ENCODE measurements at regions not wholly inside any gene's neighbourhood (a gene's known extent, or its start where the extent isn't known, plus 50 kb on each side); places are given as distances from the start of the nearest gene placed in this dataset.

GRCh38 chr6:19752746-19753145, 84.4 kb upstream of the ID4 start:
- TF ChIP-seq CTCF (conservative IDR thresholded peaks at IDR 0.05) (no peak), EZH2 (IDR thresholded peaks at IDR 0.05; ENCODE audit: low read depth) (no peak)

Data from PC-9 (cell line).